PC-3 (cell line): ENCODE measurements at regions not wholly inside any gene's neighbourhood (a gene's known extent, or its start where the extent isn't known, plus 50 kb on each side); places are given as distances from the start of the nearest gene placed in this dataset.

Experiments used
- CTCF ChIP-seq: fragments of 300-600 bp; sonication (generic); conservative IDR thresholded peaks from 2 replicates; pipeline ENCODE4 v1.5.1; 2017; ENCODE audit warnings: antibody characterized with exemption, low read depth, mild to moderate bottlenecking, low read length
- EZH2 ChIP-seq: fragments of 300-600 bp; sonication (generic); IDR thresholded peaks from one replicate; pipeline ENCODE4 v1.6.1; 2017; ENCODE audit warnings: antibody characterized with exemption, mild to moderate bottlenecking, low read length; ENCODE audit not compliant: unreplicated experiment
- EZH2phosphoT487 ChIP-seq: fragments of 300-600 bp; sonication (generic); IDR thresholded peaks from 2 replicates; pipeline ENCODE4 v1.6.1; 2018; ENCODE audit warnings: mild to moderate bottlenecking, antibody characterized with exemption, low read length, borderline replicate concordance

DNA sequence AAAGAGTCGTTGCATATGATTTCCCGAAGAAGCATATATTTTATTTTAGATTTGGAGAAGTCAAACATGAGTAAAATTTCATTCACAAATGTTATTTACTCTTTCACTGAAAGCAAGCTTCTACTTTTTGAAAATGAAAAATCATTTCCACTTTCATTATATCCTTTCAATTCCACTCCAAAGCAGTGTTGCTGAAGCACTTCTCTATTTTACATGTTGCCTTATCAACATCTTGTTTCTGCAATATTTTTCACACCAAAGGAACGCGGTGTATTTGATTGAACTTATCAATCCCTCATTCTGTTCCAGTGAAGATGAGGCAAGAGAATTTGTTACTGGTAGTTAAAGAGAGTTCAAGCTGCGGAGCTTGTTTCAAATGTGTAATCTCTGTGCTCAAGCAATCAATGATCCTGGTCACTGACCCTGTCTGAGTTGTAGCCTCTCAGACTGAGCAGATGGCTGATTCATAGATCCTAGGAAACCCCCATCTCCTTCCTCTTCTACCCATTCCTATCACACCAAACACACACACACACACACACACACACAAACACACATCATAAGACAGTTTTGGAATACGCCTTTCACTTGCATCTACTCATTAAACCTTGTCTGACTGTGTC is 236.2 kb upstream of the FLRT2 start:
- TF ChIP-seq EZH2phosphoT487 = no peak
- no peak for TF ChIP-seq CTCF
- no peak for TF ChIP-seq EZH2
